T-cell (primary cell): ENCODE measurements at regions not wholly inside any gene's neighbourhood (a gene's known extent, or its start where the extent isn't known, plus 50 kb on each side); places are given as distances from the start of the nearest gene placed in this dataset.
"Not testable (repeated sequence)": the region's sequence is repeated elsewhere in the genome, so short reads cannot be mapped to it uniquely, and the experiment has no call there.

ENCODE experiments used
- ATAC-seq, 4 experiments: fragments of 200-7000 bp in 3 of 4; fragments of 150-1000 bp in 1 of 4; cut with Tn5 transposase; replicated peaks in 1 of 4; 1 replicate in 3 of 4; 2 replicates in 1 of 4; pipeline ENCODE4 v1.10.0; 2021; ENCODE audit warnings: moderate library complexity in 3 of 4, mild to moderate bottlenecking in 2 of 4, moderate number of reproducible peaks in 1 of 4
- CTCF ChIA-PET, 2 donors: fragments of 300-600 bp; sonication (Branson Sonifier 250); formaldehyde crosslinking; loops; one replicate each; lab custom pipeline; 2022; ENCODE audit warnings: antibody characterized with exemption in 2 of 2; lab: Charles Lee
- POLR2A ChIA-PET, 2 donors: fragments of 300-600 bp; sonication (Branson Sonifier 250); formaldehyde crosslinking; loops; one replicate each; lab custom pipeline; 2022; ENCODE audit warnings: antibody characterized with exemption in 2 of 2; lab: Charles Lee
- DNase-seq, 35 experiments: peaks; one replicate each; pipeline versions ENCODE4 v3.0.0 to v3.0.0-alpha.2; 2013 to 2023
- H3K27ac ChIP-seq: one replicate; pipeline ENCODE4 v1.5.1; 2013; ENCODE audit warnings: low read length
- H3K27me3 ChIP-seq, 2 experiments: replicated peaks in 1 of 2; 1 replicate in 1 of 2; 2 replicates in 1 of 2; pipeline versions ENCODE4 v1.6.1 to v1.7.0; 2013; ENCODE audit warnings: low read length in 1 of 2, mixed read lengths in 1 of 2; ENCODE audit not compliant: control insufficient read depth in 2 of 2, insufficient read depth in 2 of 2; ENCODE audit errors: extremely low read depth in 1 of 2
- H3K36me3 ChIP-seq, 2 donors: 1 replicate in 1 of 2; 2 replicates in 1 of 2; pipeline versions ENCODE4 v1.6.1 to v1.7.0; 2013; ENCODE audit warnings: low read length in 1 of 2; ENCODE audit not compliant: control insufficient read depth in 2 of 2, insufficient read depth in 1 of 2; ENCODE audit errors: extremely low read depth in 1 of 2
- H3K4me1 ChIP-seq, 2 experiments: 1 replicate in 1 of 2; 2 replicates in 1 of 2; pipeline versions ENCODE4 v1.6.1 to v1.7.0; 2013; ENCODE audit warnings: low read length in 2 of 2, mixed read lengths in 1 of 2; ENCODE audit not compliant: insufficient read depth in 2 of 2, control insufficient read depth in 1 of 2; ENCODE audit errors: extremely low read depth in 1 of 2
- H3K4me3 ChIP-seq, 2 donors: 1 replicate in 1 of 2; 2 replicates in 1 of 2; pipeline versions ENCODE4 v1.5.1 to v1.7.0; 2013; ENCODE audit warnings: mild to moderate bottlenecking in 2 of 2, low read length in 1 of 2, moderate library complexity in 1 of 2; ENCODE audit not compliant: control insufficient read depth in 1 of 2; ENCODE audit errors: extremely low read depth in 1 of 2
- H3K9me3 ChIP-seq: 2 replicates; pipeline ENCODE4 v1.7.0; 2013
- H3K27ac Mint-ChIP-seq, 2 donors: one replicate each; pipeline ENCODE4 v1.8.0; 2020 to 2021; ENCODE audit warnings: mild to moderate bottlenecking in 2 of 2, mixed read lengths in 2 of 2
- H3K27me3 Mint-ChIP-seq, 2 donors: one replicate each; pipeline ENCODE4 v1.8.0; 2021 to 2022; ENCODE audit warnings: mixed read lengths in 2 of 2
- H3K36me3 Mint-ChIP-seq: one replicate; pipeline ENCODE4 v1.8.0; 2021; ENCODE audit warnings: mixed read lengths
- H3K4me1 Mint-ChIP-seq, 3 donors: one replicate each; pipeline ENCODE4 v1.8.0; 2020 to 2022; ENCODE audit warnings: mixed read lengths in 3 of 3, mild to moderate bottlenecking in 1 of 3
- H3K4me3 Mint-ChIP-seq, 3 donors: one replicate each; pipeline ENCODE4 v1.8.0; 2020 to 2022; ENCODE audit warnings: mild to moderate bottlenecking in 3 of 3, mixed read lengths in 3 of 3, moderate library complexity in 3 of 3
- H3K9me3 Mint-ChIP-seq, 3 donors: one replicate each; pipeline ENCODE4 v1.8.0; 2020 to 2022; ENCODE audit warnings: mixed read lengths in 3 of 3
- WGBS: methylation state at CpG from one replicate; pipeline ENCODE4 v1.1.5; 2013; ENCODE audit warnings: missing lambda C conversion rate; ENCODE audit not compliant: insufficient coverage; 5-methylcytosine and 5-hydroxymethylcytosine counted together

DNA sequence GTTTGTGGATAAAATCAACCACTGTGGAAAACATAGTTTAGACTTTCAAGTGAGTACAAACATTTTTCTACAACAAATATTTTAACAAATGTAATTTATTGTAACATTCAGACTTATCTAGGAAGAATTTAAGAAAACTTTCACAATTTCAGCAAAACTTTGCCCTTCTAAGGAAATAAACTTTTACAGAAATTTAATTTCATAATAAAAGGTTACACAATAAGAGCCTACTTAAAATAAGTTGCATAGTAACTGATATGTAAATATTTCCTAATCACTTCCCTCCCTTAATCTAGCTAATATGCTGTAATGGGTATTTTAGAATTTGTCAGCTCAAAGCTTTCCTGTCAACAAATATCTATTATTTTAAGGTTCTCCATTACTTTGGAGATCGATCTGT is 1899.9 kb downstream of the MAT2B start:
- Histone ChIP-seq H3K36me3 (no peaks in the 10 kb centered on the region), H3K9me3 (no peaks in the 10 kb centered on the region), H3K27ac (no peak overlapping the region), H3K27me3 (no peaks in the 10 kb centered on the region), H3K4me3 (no peak overlapping the region), H3K4me1 (no peaks in the 10 kb centered on the region)
- no peak for DNase-seq
- ATAC-seq, result no peak
- WGBS, result no CpG with 5 or more reads among the region's 1 CpG
- CTCF ChIA-PET, result no interaction called here
- Mint-ChIP-seq H3K4me1 (no peaks in the 10 kb centered on the region), H3K36me3 (no peaks in the 10 kb centered on the region), H3K9me3 (peaks cover 8 to 24% (median 19%) of the 10 kb centered on the region in 3 donors), H3K4me3 (no peak overlapping the region), H3K27me3 (no peaks in the 10 kb centered on the region), H3K27ac (no peak overlapping the region)
- POLR2A ChIA-PET, result interaction anchor here in 1 of 2 donors (0.5 kb wide), 1 partner anchor 10 kb away, joined by 7 read pairs; no protein-coding TSS in a partner anchor

- Histone ChIP-seq H3K27me3 (no peaks in the 10 kb centered on the region), H3K36me3 (no peaks in the 10 kb centered on the region), H3K9me3 (no peaks in the 10 kb centered on the region), H3K27ac (no peak overlapping the region), H3K4me1 (no peaks in the 10 kb centered on the region), H3K4me3 (no peak overlapping the region)
- ChIA-PET CTCF (no interaction called here), POLR2A (no interaction called here)
- ATAC-seq, result no peak
- Mint-ChIP-seq H3K4me1 (no peaks in the 10 kb centered on the region), H3K27ac (no peak overlapping the region), H3K9me3 (peaks cover 4 to 27% (median 22%) of the 10 kb centered on the region in 3 donors), H3K4me3 (no peak overlapping the region), H3K36me3 (no peaks in the 10 kb centered on the region), H3K27me3 (no peaks in the 10 kb centered on the region)
- no peak for DNase-seq
- WGBS, result no CpG with 5 or more reads among the region's 3 CpGs
Observed at GRCh38 chr5:165407352-165407751, 1901.9 kb downstream of the MAT2B start.

DNA sequence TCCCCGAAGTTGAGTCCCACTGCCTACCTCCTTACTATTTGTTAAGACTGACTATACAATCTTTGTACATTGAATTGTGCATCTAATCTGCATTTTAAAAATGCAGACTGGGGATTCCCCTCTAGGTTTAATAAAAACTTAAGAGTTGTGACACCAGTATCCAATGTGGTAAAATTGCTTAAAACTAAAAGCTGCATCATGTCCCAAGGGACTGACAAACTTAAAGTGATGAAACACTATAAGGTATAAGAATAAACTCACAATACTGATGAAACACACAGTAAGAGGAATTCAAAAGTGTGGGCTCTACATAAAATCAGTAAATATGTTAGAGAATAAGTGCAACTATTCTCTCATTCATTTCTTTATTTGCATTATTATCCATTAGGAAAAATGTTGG is 1905.1 kb downstream of the MAT2B start:
- ChIA-PET CTCF (no interaction called here), POLR2A (no interaction called here)
- Histone ChIP-seq H3K4me1 (no peaks in the 10 kb centered on the region), H3K27me3 (no peaks in the 10 kb centered on the region), H3K9me3 (no peaks in the 10 kb centered on the region), H3K27ac (no peak overlapping the region), H3K36me3 (no peaks in the 10 kb centered on the region), H3K4me3 (no peak overlapping the region)
- Mint-ChIP-seq H3K27ac (no peak overlapping the region), H3K4me1 (no peaks in the 10 kb centered on the region), H3K27me3 (no peaks in the 10 kb centered on the region), H3K9me3 (peaks cover 17 to 38% (median 24%) of the 10 kb centered on the region in 3 donors), H3K36me3 (no peaks in the 10 kb centered on the region), H3K4me3 (no peak overlapping the region)
- DNase-seq, result no peak
- ATAC-seq, result no peak
- no CpG with 5 or more reads among the region's 1 CpG for WGBS

GRCh38 chr5:165411532-165411931 is 1906.1 kb downstream of the MAT2B start:
- H3K36me3 ChIP-seq, H3K4me1 Mint-ChIP-seq, H3K36me3 Mint-ChIP-seq, H3K27ac ChIP-seq, H3K27me3 ChIP-seq, H3K27ac Mint-ChIP-seq, H3K27me3 Mint-ChIP-seq, H3K4me3 Mint-ChIP-seq, POLR2A ChIA-PET, ATAC-seq, CTCF ChIA-PET, H3K9me3 ChIP-seq, H3K4me3 ChIP-seq, DNase-seq, H3K4me1 ChIP-seq: not testable (repeated sequence)
- peaks cover 18 to 37% (median 26%) of the 10 kb centered on the region in 3 donors for H3K9me3 Mint-ChIP-seq
- WGBS, result no CpG with 5 or more reads among the region's 1 CpG

GRCh38 chr5:165420493-165420892 is 1915.1 kb downstream of the MAT2B start:
- CTCF ChIA-PET, result no interaction called here
- no peaks in the 10 kb centered on the region for H3K36me3 Mint-ChIP-seq

GRCh38 chr5:165423697-165424299 is 1918.4 kb downstream of the MAT2B start:
- H3K27me3 Mint-ChIP-seq, result no peaks in the 10 kb centered on the region
- Histone ChIP-seq H3K27ac (no peak overlapping the region), H3K4me3 (no peak overlapping the region), H3K9me3 (no peaks in the 10 kb centered on the region), H3K27me3 (no peaks in the 10 kb centered on the region), H3K36me3 (no peaks in the 10 kb centered on the region), H3K4me1 (no peaks in the 10 kb centered on the region)
- H3K36me3 Mint-ChIP-seq, result no peaks in the 10 kb centered on the region
- DNase-seq, result no peak
- 80% methylated on average over 2 of the region's 10 CpGs for WGBS
- POLR2A ChIA-PET, result no interaction called here
- CTCF ChIA-PET, result no interaction called here
- H3K9me3 Mint-ChIP-seq, result peaks cover 6 to 9% (median 6%) of the 10 kb centered on the region in 3 donors
- H3K4me1 Mint-ChIP-seq, result no peaks in the 10 kb centered on the region
- ATAC-seq, result no peak
- no peak overlapping the region for H3K4me3 Mint-ChIP-seq
- H3K27ac Mint-ChIP-seq, result no peak overlapping the region

More at GRCh38 chr5:165420493-165420892, 1915.1 kb downstream of the MAT2B start:
- POLR2A ChIA-PET, result no interaction called here
- Mint-ChIP-seq H3K4me1 (no peaks in the 10 kb centered on the region), H3K27me3 (no peaks in the 10 kb centered on the region), H3K9me3 (peaks cover 7 to 15% (median 10%) of the 10 kb centered on the region in 3 donors), H3K27ac (no peak overlapping the region), H3K4me3 (no peak overlapping the region)
- H3K9me3 ChIP-seq, result no peaks in the 10 kb centered on the region
- ATAC-seq (no peak), DNase-seq (no peak)
- no peaks in the 10 kb centered on the region for H3K36me3 ChIP-seq
- no peaks in the 10 kb centered on the region for H3K4me1 ChIP-seq
- H3K4me3 ChIP-seq, result no peak overlapping the region
- no peaks in the 10 kb centered on the region for H3K27me3 ChIP-seq
- no CpG with 5 or more reads among the region's 4 CpGs for WGBS
- H3K27ac ChIP-seq, result no peak overlapping the region

GRCh38 chr5:165425594-165425993 is 1920.2 kb downstream of the MAT2B start:
- Mint-ChIP-seq H3K9me3 (peaks cover 4 to 13% (median 8%) of the 10 kb centered on the region in 3 donors), H3K27ac (no peak overlapping the region), H3K4me1 (no peaks in the 10 kb centered on the region), H3K36me3 (no peaks in the 10 kb centered on the region), H3K27me3 (no peaks in the 10 kb centered on the region), H3K4me3 (no peak overlapping the region)
- Histone ChIP-seq H3K27me3 (no peaks in the 10 kb centered on the region), H3K9me3 (no peaks in the 10 kb centered on the region), H3K4me3 (no peak overlapping the region), H3K4me1 (no peaks in the 10 kb centered on the region), H3K27ac (no peak overlapping the region), H3K36me3 (no peaks in the 10 kb centered on the region)
- CTCF ChIA-PET, result no interaction called here
- 73% methylated on average over 2 of the region's 4 CpGs for WGBS
- POLR2A ChIA-PET, result no interaction called here
- DNase-seq (no peak), ATAC-seq (no peak)
